Activated naive CD8-positive, alpha-beta T cell treated with anti-CD3 and anti-CD28 coated beads, Interleukin-2, amount 50 U/mL, for 24 hours (primary cell): ENCODE measurements at regions not wholly inside any gene's neighbourhood (a gene's known extent, or its start where the extent isn't known, plus 50 kb on each side); places are given as distances from the start of the nearest gene placed in this dataset.

ENCODE experiments used
- ATAC-seq: fragments of 150-1000 bp; cut with Tn5 transposase; one replicate; pipeline ENCODE4 v1.10.0; 2021
- DNase-seq: peaks from one replicate; pipeline ENCODE4 v3.0.0; 2021
- H3K27ac Mint-ChIP-seq: one replicate; pipeline ENCODE4 v1.8.0; 2021; ENCODE audit warnings: mild to moderate bottlenecking, mixed read lengths
- H3K27me3 Mint-ChIP-seq: one replicate; pipeline ENCODE4 v1.8.0; 2021; ENCODE audit warnings: mixed read lengths
- H3K36me3 Mint-ChIP-seq: one replicate; pipeline ENCODE4 v1.8.0; 2021; ENCODE audit warnings: low read depth, mixed read lengths
- H3K4me1 Mint-ChIP-seq: one replicate; pipeline ENCODE4 v1.8.0; 2021; ENCODE audit warnings: mixed read lengths
- H3K4me3 Mint-ChIP-seq: one replicate; pipeline ENCODE4 v1.8.0; 2021; ENCODE audit warnings: mild to moderate bottlenecking, moderate library complexity, mixed read lengths
- H3K9me3 Mint-ChIP-seq: one replicate; pipeline ENCODE4 v1.8.0; 2021; ENCODE audit warnings: mixed read lengths

DNA sequence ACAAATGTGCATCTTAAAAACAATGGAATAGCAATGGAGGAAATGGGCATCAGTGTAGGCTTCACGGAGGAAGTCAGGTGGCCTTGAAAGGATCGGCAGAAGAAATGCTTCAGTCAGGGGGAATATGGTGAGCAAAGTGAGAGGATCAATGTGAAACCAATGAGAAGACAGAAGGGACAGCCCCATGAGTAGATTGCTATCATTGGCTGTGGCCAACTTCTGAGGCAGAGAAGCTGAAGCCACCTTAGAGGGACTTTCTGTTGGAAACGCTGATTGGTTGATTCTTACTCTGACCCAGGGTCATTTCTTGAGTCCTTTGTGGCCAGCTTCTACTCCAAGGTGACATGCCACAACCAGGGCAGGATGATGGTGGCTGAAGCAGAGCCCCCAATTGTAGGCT, 130.7 kb upstream of the ZNF648 start:
- no peaks in the 10 kb centered on the region for H3K36me3 Mint-ChIP-seq
- no peak overlapping the region for H3K27ac Mint-ChIP-seq
- H3K4me1 Mint-ChIP-seq, result no peaks in the 10 kb centered on the region
- no peaks in the 10 kb centered on the region for H3K27me3 Mint-ChIP-seq
- ATAC-seq (no peak), DNase-seq (no peak)
- no peaks in the 10 kb centered on the region for H3K9me3 Mint-ChIP-seq
- no peak overlapping the region for H3K4me3 Mint-ChIP-seq

- ATAC-seq, result no peak
- Mint-ChIP-seq H3K9me3 (no peaks in the 10 kb centered on the region), H3K27me3 (no peaks in the 10 kb centered on the region), H3K4me3 (no peak overlapping the region), H3K36me3 (no peaks in the 10 kb centered on the region), H3K4me1 (no peaks in the 10 kb centered on the region), H3K27ac (no peak overlapping the region)
- DNase-seq, result no peak
Measured at GRCh38 chr1:182191381-182192115, 130.0 kb upstream of the ZNF648 start.

DNA sequence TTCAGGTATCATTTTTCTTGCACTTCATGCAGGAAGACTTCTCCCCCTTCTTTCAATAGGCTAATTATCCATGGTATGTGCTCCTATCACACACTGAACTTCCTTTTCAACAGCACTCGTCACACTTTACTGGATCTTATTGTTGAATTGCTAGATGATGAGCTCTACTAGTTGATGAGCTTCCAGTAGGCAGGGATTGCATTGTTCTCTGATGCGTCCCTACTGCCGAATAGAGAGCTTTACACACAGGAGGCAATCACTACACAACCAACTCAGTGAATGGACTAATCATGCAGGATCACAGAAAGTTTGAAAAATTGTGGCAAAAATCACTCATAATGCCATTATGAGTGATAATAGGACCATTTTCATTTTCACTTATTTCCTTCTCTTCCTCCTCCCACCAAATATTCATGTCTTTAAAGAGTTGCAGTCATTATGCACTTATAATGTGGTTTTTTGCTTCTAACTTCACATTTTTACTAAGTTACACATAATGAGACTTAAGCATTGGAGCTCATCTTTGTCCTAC, 128.1 kb upstream of the ZNF648 start:
- Mint-ChIP-seq H3K9me3 (no peaks in the 10 kb centered on the region), H3K27me3 (no peaks in the 10 kb centered on the region), H3K36me3 (no peaks in the 10 kb centered on the region), H3K4me3 (no peak overlapping the region), H3K4me1 (no peaks in the 10 kb centered on the region), H3K27ac (no peak overlapping the region)
- ATAC-seq (no peak), DNase-seq (no peak)

- H3K27ac Mint-ChIP-seq, result no peak overlapping the region
- H3K27me3 Mint-ChIP-seq, result peaks cover 2% of the 10 kb centered on the region
- no peaks in the 10 kb centered on the region for H3K4me1 Mint-ChIP-seq
- DNase-seq (no peak), ATAC-seq (no peak)
- H3K9me3 Mint-ChIP-seq, result no peaks in the 10 kb centered on the region
- H3K4me3 Mint-ChIP-seq, result no peak overlapping the region
- H3K36me3 Mint-ChIP-seq, result no peaks in the 10 kb centered on the region
Measured at GRCh38 chr1:182186757-182187146, 125.2 kb upstream of the ZNF648 start.

- no peaks in the 10 kb centered on the region for H3K4me1 Mint-ChIP-seq
- H3K27me3 Mint-ChIP-seq, result peaks cover 2% of the 10 kb centered on the region
- H3K36me3 Mint-ChIP-seq, result no peaks in the 10 kb centered on the region
Measured at GRCh38 chr1:182185842-182186756, 124.6 kb upstream of the ZNF648 start.

GRCh38 chr1:182185136-182185535, 123.6 kb upstream of the ZNF648 start:
- DNase-seq (no peak), ATAC-seq (no peak)
- H3K9me3 Mint-ChIP-seq, result no peaks in the 10 kb centered on the region

More at GRCh38 chr1:182185842-182186756, 124.6 kb upstream of the ZNF648 start:
- DNase-seq, result no peak
- Mint-ChIP-seq H3K27ac (no peak overlapping the region), H3K9me3 (no peaks in the 10 kb centered on the region), H3K4me3 (no peak overlapping the region)
- ATAC-seq, result no peak

DNA sequence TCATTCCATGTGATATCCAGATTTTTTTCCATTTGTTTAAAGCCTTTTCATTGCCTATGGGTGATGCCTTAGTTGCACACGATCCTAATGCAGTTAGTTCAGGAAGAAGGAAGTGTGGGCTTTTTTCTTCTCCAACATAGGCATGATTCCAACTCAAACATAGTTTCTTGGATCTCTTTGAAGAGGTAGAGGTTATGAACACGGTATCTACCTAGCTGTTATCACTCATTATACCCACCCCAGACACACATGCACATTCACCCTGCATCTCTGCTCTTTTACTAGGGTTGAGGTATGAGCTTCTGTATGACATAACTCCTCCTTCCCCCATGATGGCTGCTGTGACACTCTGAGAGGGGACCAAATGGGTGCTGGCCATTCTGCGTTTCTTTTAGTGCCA, 122.1 kb upstream of the ZNF648 start:
- Mint-ChIP-seq H3K27ac (no peak overlapping the region), H3K27me3 (peaks cover 2% of the 10 kb centered on the region), H3K4me3 (no peak overlapping the region), H3K36me3 (no peaks in the 10 kb centered on the region), H3K9me3 (no peaks in the 10 kb centered on the region), H3K4me1 (no peaks in the 10 kb centered on the region)
- ATAC-seq (no peak), DNase-seq (no peak)

More at GRCh38 chr1:182185136-182185535, 123.6 kb upstream of the ZNF648 start:
- H3K4me1 Mint-ChIP-seq, result no peaks in the 10 kb centered on the region
- H3K36me3 Mint-ChIP-seq, result no peaks in the 10 kb centered on the region
- H3K4me3 Mint-ChIP-seq, result no peak overlapping the region
- H3K27ac Mint-ChIP-seq, result no peak overlapping the region
- H3K27me3 Mint-ChIP-seq, result peaks cover 2% of the 10 kb centered on the region

- Mint-ChIP-seq H3K27me3 (peaks cover 2% of the 10 kb centered on the region), H3K9me3 (no peaks in the 10 kb centered on the region), H3K36me3 (no peaks in the 10 kb centered on the region), H3K4me1 (no peaks in the 10 kb centered on the region), H3K4me3 (no peak overlapping the region), H3K27ac (no peak overlapping the region)
- ATAC-seq, result no peak
- no peak for DNase-seq
Measured at GRCh38 chr1:182182311-182182710, 120.8 kb upstream of the ZNF648 start.

DNA sequence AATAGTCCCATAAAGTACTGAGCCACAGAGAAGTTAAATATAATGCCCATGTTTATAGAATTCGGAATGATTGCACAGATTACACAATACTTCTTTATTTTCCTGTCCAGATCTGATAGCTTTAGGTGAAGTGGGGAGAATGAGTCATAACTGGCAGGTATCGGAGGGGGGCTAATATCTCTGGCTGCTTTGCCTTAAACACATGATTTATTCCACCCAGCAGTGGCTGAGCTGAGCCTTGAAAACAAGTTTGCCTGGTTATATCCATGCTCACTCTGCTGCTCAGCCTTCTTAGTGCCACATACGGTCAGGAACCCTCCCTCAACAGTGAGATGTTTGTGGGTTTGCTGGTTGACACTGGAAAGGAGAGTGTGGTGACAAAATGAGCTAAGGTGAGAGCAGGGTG, 119.7 kb upstream of the ZNF648 start:
- no peak overlapping the region for H3K4me3 Mint-ChIP-seq
- DNase-seq, result no peak
- H3K4me1 Mint-ChIP-seq, result no peaks in the 10 kb centered on the region
- peaks cover 2% of the 10 kb centered on the region for H3K27me3 Mint-ChIP-seq
- no peaks in the 10 kb centered on the region for H3K36me3 Mint-ChIP-seq
- no peak for ATAC-seq
- no peak overlapping the region for H3K27ac Mint-ChIP-seq
- no peaks in the 10 kb centered on the region for H3K9me3 Mint-ChIP-seq

GRCh38 chr1:182175361-182175931, 113.9 kb upstream of the ZNF648 start:
- H3K4me3 Mint-ChIP-seq, result no peak overlapping the region
- ATAC-seq, result no peak
- no peak for DNase-seq
- no peaks in the 10 kb centered on the region for H3K27me3 Mint-ChIP-seq
- no peaks in the 10 kb centered on the region for H3K9me3 Mint-ChIP-seq
- no peaks in the 10 kb centered on the region for H3K36me3 Mint-ChIP-seq
- no peak overlapping the region for H3K27ac Mint-ChIP-seq
- peaks cover 3% of the 10 kb centered on the region for H3K4me1 Mint-ChIP-seq

DNA sequence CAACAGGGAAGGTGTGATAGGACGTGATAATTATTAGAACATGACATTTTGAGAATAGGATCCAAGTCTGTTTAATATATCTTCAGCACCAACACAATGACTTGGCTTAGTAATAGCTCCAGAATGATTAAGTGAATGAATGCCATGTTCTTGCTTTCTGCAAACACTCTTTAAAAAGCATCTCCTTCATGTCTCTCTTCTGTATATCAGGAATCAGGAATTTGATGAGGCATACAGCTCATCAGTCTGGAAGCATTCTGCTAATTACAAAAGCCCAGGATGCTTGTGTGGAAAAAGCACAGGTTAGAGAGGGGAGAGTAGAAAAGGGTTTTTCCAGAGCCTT, 113.0 kb upstream of the ZNF648 start:
- ATAC-seq (no peak), DNase-seq (no peak)
- no peaks in the 10 kb centered on the region for H3K9me3 Mint-ChIP-seq
- no peaks in the 10 kb centered on the region for H3K36me3 Mint-ChIP-seq
- H3K27me3 Mint-ChIP-seq, result no peaks in the 10 kb centered on the region
- no peak overlapping the region for H3K4me3 Mint-ChIP-seq
- peaks cover 3% of the 10 kb centered on the region for H3K4me1 Mint-ChIP-seq
- no peak overlapping the region for H3K27ac Mint-ChIP-seq

DNA sequence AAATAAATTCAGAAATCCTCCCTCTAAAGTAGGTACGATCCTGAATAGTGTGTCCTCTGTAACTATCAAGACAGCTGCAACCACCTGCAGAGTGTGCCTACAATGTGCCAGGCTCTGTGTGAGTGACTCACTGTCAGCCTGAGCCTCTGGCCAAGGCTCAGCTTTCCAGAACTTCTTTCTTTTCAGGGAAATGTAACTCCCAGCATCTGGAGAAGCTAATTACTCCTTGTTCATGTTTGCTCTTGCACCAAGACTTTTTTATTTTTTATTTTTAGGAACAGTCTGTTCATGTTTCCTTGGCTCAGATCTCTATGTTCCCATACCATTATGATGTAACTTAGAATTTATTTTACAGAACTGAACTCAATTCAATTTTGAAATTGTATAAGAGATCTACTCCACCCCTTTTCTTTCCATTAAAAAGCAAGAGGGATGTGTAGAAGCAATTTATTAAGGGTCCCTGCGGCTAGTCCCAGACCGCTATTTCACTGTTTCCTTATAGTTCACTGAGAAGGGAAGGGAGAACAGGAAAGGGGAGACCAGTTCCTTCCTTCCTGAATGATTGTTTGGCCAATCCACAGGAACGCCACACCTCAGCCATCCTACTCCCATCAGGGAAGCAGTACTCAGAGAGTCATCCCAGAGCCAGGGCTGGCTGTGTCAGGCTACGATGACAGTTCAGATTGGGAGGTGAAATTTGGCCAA, 112.4 kb upstream of the ZNF648 start:
- H3K4me3 Mint-ChIP-seq, result no peak overlapping the region
- no peaks in the 10 kb centered on the region for H3K9me3 Mint-ChIP-seq
- no peaks in the 10 kb centered on the region for H3K27me3 Mint-ChIP-seq
- H3K4me1 Mint-ChIP-seq, result peaks cover 3% of the 10 kb centered on the region
- no peak overlapping the region for H3K27ac Mint-ChIP-seq
- DNase-seq (no peak), ATAC-seq (no peak)
- H3K36me3 Mint-ChIP-seq, result no peaks in the 10 kb centered on the region

DNA sequence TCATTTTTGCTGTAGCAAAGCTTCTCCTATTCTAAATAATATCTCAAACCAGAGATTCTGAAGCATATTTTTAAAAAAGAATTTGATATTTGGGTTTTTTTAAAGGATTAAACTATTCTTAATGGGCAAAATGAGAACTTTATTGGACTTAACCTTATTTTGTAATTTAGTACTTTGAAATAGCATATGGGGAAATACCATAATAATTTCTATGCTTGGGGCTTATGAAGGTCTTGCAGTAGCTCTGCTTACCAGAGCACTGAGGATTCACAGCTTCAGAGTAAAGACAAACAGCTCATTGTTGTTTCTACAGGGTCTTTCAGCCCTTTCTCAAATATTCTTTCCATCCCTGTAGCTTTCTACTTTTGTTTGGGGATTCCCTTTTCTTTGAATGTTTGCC, 111.2 kb upstream of the ZNF648 start:
- ATAC-seq (no peak), DNase-seq (no peak)
- Mint-ChIP-seq H3K27me3 (no peaks in the 10 kb centered on the region), H3K27ac (no peak overlapping the region), H3K9me3 (no peaks in the 10 kb centered on the region), H3K4me1 (peaks cover 3% of the 10 kb centered on the region), H3K4me3 (no peak overlapping the region), H3K36me3 (no peaks in the 10 kb centered on the region)

DNA sequence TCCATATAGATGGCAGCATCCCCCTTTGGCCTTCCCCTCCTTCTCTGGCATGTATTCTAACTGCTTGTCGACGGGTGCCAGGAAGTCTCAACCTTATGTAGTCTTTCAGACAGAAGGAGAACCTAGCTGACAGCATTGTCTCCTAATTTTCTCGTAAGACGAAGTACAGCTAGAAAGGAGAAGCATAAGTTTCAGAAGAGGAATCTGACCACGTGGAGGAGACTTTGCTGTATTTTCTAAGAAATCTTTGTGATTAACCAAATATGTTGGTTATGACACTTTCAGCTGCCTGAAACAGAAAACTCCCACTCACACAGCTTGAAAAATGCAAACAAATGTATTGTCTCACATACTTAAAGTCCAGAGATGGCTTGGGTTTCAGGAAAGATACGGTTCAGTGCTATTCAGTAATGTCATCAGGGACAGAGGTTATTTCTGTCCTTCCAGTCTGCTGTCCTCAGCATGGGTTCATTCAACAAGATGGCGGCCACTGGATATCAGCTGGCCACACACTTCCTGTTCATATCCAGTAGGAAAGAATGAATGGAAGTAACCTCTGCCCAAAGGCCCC, 109.5 kb upstream of the ZNF648 start:
- DNase-seq (no peak), ATAC-seq (no peak)
- Mint-ChIP-seq H3K9me3 (no peaks in the 10 kb centered on the region), H3K4me3 (no peak overlapping the region), H3K27ac (no peak overlapping the region), H3K4me1 (peaks cover 3% of the 10 kb centered on the region), H3K36me3 (no peaks in the 10 kb centered on the region), H3K27me3 (no peaks in the 10 kb centered on the region)
